Prostate gland (tissue), 2 donors: ENCODE measurements at regions not wholly inside any gene's neighbourhood (a gene's known extent, or its start where the extent isn't known, plus 50 kb on each side); places are given as distances from the start of the nearest gene placed in this dataset.

Experiments used
- CTCF ChIP-seq, 4 experiments: fragments of 200-600 bp in 2 of 4; fragments of 450-650 bp in 2 of 4; sonication (generic) in 2 of 4; IDR thresholded peaks; 1 replicate in 3 of 4; 2 replicates in 1 of 4; pipeline ENCODE4 v1.5.1; 2016 to 2019; ENCODE audit warnings: antibody characterized with exemption in 4 of 4, mild to moderate bottlenecking in 2 of 4, moderate library complexity in 2 of 4
- POLR2A ChIP-seq: fragments of 450-650 bp; IDR thresholded peaks from one replicate; pipeline ENCODE4 v1.6.1; 2016; ENCODE audit warnings: antibody characterized with exemption, mild to moderate bottlenecking

- TF ChIP-seq POLR2A: no peak
- TF ChIP-seq CTCF (IDR thresholded peaks at IDR 0.05): no peak
These were observed 138.4 kb upstream of the CNR1 start for GRCh38 chr6:88304520-88304919.
